Suprapubic skin (tissue), 4 donors: ENCODE measurements at regions not wholly inside any gene's neighbourhood (a gene's known extent, or its start where the extent isn't known, plus 50 kb on each side); places are given as distances from the start of the nearest gene placed in this dataset.
"Not testable (repeated sequence)": the region's sequence is repeated elsewhere in the genome, so short reads cannot be mapped to it uniquely, and the experiment has no call there.

Source experiments
- DNase-seq, 2 donors: peaks; one replicate each; pipeline ENCODE4 v3.0.0-alpha.2; 2019; ENCODE audit warnings: low spot score in 2 of 2
- H3K27ac ChIP-seq: fragments of 200-600 bp; sonication (generic); one replicate; pipeline ENCODE4 v1.5.1; 2019
- H3K27me3 ChIP-seq: fragments of 200-600 bp; sonication (generic); one replicate; pipeline ENCODE4 v1.5.1; 2019
- H3K36me3 ChIP-seq: fragments of 200-600 bp; sonication (generic); one replicate; pipeline ENCODE4 v1.5.1; 2019
- H3K4me1 ChIP-seq: fragments of 200-600 bp; sonication (generic); one replicate; pipeline ENCODE4 v1.5.1; 2019
- H3K4me3 ChIP-seq: fragments of 200-600 bp; sonication (generic); one replicate; pipeline ENCODE4 v1.5.1; 2019; ENCODE audit warnings: mild to moderate bottlenecking
- H3K9me3 ChIP-seq: fragments of 200-600 bp; sonication (generic); one replicate; pipeline ENCODE4 v1.5.1; 2019
- EP300 ChIP-seq: sonication (generic); formaldehyde crosslinking; IDR thresholded peaks from one replicate; pipeline ENCODE4 v1.6.1; 2017; ENCODE audit warnings: antibody characterized with exemption
- POLR2A ChIP-seq, 2 donors: fragments of 450-650 bp; IDR thresholded peaks; one replicate each; pipeline ENCODE4 v1.6.1; 2017; ENCODE audit warnings: antibody characterized with exemption in 2 of 2, mild to moderate bottlenecking in 2 of 2, moderate library complexity in 2 of 2
- POLR2AphosphoS5 ChIP-seq, 3 donors: sonication (generic); formaldehyde crosslinking; IDR thresholded peaks; one replicate each; pipeline ENCODE4 v1.6.1; 2017; ENCODE audit warnings: antibody characterized with exemption in 3 of 3
- WGBS: methylation state at CpG from one replicate; pipeline ENCODE4 v1.1.5; 2018; 5-methylcytosine and 5-hydroxymethylcytosine counted together
- TF ChIP-seq, protein P1 (sequence below), 2 donors: fragments of 200-600 bp in 1 of 2; fragments of 450-650 bp in 1 of 2; sonication (generic) in 1 of 2; IDR thresholded peaks; one replicate each; pipeline ENCODE4 v1.5.1; 2016 to 2019; ENCODE audit warnings: antibody characterized with exemption in 2 of 2, mild to moderate bottlenecking in 1 of 2, moderate library complexity in 1 of 2

DNA sequence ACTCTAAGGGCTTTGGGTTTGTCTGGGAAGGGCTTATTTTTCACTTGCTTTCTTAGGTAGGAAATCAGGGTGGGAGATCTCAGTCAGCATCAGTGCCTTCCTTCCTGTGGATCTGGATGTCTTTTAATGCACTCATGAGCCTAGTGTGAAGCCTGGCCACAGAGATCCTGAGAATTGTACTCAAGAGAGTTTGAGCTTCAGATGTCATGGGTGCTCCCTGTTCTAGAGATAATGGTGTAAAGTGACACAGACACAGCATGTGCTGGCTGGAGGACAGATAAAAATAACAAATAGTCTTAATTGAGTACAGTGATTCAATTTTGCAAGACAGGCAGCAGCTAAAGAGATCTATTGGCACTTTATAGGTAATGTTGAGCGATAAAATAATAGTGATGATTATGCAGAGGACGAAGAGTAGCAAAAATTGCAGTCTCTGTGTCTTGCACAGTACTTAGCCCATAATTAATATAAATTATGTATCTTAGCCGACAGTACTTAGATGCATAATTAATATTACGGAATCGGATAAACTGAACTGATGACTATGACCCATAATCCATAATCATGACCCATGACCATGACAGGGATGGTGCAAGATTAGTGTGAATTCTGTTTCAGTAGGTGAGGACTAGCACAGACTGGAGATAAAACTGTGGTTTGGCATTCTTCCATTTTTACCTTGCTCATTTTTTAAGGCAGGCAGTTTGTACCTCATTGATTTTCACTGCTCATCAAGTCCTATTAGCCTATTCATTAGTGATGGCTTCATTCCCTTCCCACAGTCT lies 408.7 kb upstream of the PIK3R1 start:
- peaks cover 15% of the 10 kb centered on the region for H3K4me1 ChIP-seq
- 93% methylated on average over 5 of the region's 5 CpGs for WGBS
- no peak overlapping the region for H3K4me3 ChIP-seq
- TF ChIP-seq EP300 (no peak), POLR2AphosphoS5 (IDR thresholded peaks at IDR 0.05) (no peak), POLR2A (IDR thresholded peaks at IDR 0.05) (no peak)
- TF ChIP-seq, protein P1, sequence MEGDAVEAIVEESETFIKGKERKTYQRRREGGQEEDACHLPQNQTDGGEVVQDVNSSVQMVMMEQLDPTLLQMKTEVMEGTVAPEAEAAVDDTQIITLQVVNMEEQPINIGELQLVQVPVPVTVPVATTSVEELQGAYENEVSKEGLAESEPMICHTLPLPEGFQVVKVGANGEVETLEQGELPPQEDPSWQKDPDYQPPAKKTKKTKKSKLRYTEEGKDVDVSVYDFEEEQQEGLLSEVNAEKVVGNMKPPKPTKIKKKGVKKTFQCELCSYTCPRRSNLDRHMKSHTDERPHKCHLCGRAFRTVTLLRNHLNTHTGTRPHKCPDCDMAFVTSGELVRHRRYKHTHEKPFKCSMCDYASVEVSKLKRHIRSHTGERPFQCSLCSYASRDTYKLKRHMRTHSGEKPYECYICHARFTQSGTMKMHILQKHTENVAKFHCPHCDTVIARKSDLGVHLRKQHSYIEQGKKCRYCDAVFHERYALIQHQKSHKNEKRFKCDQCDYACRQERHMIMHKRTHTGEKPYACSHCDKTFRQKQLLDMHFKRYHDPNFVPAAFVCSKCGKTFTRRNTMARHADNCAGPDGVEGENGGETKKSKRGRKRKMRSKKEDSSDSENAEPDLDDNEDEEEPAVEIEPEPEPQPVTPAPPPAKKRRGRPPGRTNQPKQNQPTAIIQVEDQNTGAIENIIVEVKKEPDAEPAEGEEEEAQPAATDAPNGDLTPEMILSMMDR (IDR thresholded peaks at IDR 0.05), result no peak
- no peak overlapping the region for H3K27ac ChIP-seq
- no peaks in the 10 kb centered on the region for H3K9me3 ChIP-seq
- H3K36me3 ChIP-seq, result no peaks in the 10 kb centered on the region
- no peak for DNase-seq
- H3K27me3 ChIP-seq, result no peaks in the 10 kb centered on the region

DNA sequence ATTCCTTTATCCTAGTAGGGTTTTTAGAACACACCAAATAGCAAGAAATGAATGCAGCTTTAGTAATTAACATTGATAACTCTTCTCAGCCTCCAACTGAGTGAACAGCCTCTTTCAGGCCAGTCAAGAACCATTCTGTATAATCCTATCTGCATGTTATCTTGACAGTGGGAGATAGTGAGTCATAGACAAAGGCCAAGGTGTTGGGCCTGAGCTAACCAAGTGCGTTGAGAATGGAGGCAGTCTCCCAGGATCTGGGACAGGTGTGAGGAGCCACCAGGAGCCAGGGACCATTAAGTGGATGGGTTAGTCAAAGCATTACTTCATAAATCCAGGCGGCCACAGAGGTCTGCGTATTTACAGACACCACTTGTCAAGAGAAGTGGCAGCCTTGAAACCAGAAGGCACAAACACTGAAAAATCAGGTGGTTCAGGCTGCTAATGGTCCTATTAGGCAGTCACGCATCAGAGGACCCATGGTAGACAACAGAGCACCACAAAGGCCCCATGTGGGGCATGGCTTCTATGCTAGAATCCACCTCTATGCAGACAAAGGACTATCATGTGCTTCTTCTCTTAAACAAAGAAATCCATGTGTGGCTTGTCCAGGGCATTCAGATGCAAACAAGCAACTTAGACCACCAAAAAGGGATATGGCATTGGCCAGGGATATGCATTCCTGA lies 409.7 kb upstream of the PIK3R1 start:
- Histone ChIP-seq H3K27ac (no peak overlapping the region), H3K4me3 (no peak overlapping the region), H3K4me1 (peaks cover 15% of the 10 kb centered on the region), H3K27me3 (no peaks in the 10 kb centered on the region), H3K9me3 (no peaks in the 10 kb centered on the region), H3K36me3 (no peaks in the 10 kb centered on the region)
- no peak for TF ChIP-seq POLR2A (IDR thresholded peaks at IDR 0.05)
- no peak for TF ChIP-seq EP300
- TF ChIP-seq, protein P1 (IDR thresholded peaks at IDR 0.05), result no peak
- no peak for TF ChIP-seq POLR2AphosphoS5 (IDR thresholded peaks at IDR 0.05)
- 93% methylated on average over 4 of the region's 4 CpGs for WGBS
- DNase-seq, result no peak

DNA sequence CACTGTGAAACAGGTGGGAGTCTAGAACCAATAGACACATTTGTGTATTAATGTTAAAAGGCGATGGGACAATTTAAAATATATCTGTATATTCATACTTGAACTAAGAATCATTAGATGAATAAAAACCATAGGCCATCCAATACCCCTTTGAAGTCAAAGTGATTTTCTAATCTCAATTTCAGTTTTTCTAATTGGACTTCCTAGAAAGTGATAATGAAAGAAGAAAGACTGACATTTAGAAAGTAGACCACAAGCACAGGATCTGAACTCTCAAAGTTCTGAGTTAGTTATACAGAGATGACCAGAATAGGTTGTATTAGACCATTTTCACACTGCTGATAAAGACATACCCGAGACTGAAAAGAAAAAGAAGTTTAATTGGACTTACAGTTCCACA lies 412.8 kb upstream of the PIK3R1 start:
- peaks cover 8% of the 10 kb centered on the region for H3K4me1 ChIP-seq
- H3K4me3 ChIP-seq, result no peak overlapping the region
- TF ChIP-seq POLR2A (IDR thresholded peaks at IDR 0.05) (no peak), EP300 (no peak), POLR2AphosphoS5 (IDR thresholded peaks at IDR 0.05) (no peak)
- TF ChIP-seq, protein P1 (IDR thresholded peaks at IDR 0.05), result no peak
- no peaks in the 10 kb centered on the region for H3K27me3 ChIP-seq
- H3K9me3 ChIP-seq, result no peaks in the 10 kb centered on the region
- whole genome bisulfite sequencing, result 86% methylated on average over 2 of the region's 2 CpGs
- no peak overlapping the region for H3K27ac ChIP-seq
- H3K36me3 ChIP-seq, result no peaks in the 10 kb centered on the region
- no peak for DNase-seq

DNA sequence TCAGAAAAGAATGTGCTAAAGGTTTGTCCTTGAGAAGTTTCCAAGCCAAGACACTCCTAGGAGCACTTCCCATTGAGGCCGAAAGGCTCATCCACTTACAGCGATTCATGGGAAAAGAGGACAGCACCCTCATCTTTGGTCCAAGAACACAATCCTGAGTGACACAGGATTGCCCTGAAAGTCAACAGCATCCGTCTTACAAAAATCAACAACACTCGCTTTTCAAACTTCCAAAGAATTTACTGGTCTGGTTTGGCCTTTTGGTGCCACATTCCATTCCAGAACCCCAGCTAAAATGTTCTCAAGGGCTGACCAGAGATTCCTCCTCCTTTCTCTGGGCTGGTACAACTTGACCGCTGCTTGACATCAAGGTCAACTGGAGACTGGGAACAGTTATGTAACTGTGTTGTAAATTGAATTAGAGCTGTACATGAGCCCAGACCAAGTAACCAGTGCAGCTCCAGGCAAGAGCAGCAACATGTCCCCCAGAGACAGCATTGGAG lies 415.8 kb upstream of the PIK3R1 start:
- 65% methylated on average over 5 of the region's 5 CpGs for WGBS
- DNase-seq, result no peak
- no peaks in the 10 kb centered on the region for H3K9me3 ChIP-seq
- no peaks in the 10 kb centered on the region for H3K27me3 ChIP-seq
- H3K4me1 ChIP-seq, result peaks cover 23% of the 10 kb centered on the region
- H3K4me3 ChIP-seq, result no peak overlapping the region
- H3K36me3 ChIP-seq, result no peaks in the 10 kb centered on the region
- TF ChIP-seq POLR2AphosphoS5 (IDR thresholded peaks at IDR 0.05), result peak in 1 of 3 donors; percentile 35
- TF ChIP-seq, protein P1 (IDR thresholded peaks at IDR 0.05), result no peak
- peak overlapping the region; percentile 69 for H3K27ac ChIP-seq

DNA sequence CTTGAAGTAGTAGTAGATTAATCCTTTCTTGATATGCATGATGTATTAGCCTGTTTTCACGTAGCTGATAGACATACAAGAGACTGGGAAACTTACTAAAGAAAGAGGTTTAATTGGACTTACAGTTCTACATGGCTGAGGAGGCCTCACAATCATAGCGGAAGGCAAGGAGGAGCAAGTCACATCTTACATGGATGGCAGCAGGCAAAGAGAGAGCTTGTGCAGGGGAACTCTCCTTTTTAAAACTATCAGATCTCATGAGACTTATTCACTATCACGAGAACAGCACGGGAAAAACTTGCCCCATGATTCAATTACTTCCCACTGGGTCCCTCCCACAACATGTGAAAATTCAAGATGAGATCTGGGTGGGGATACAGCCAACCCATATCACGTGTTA lies 417.1 kb upstream of the PIK3R1 start:
- 85% methylated on average over 5 of the region's 5 CpGs for WGBS
- not testable (repeated sequence) for H3K27me3 ChIP-seq, DNase-seq, H3K4me3 ChIP-seq, H3K36me3 ChIP-seq, H3K9me3 ChIP-seq
- H3K4me1 ChIP-seq, result peaks cover 24% of the 10 kb centered on the region
- H3K27ac ChIP-seq, result peak overlapping the region; percentile 15
